GM23338 (cell line): ENCODE measurements at regions not wholly inside any gene's neighbourhood (a gene's known extent, or its start where the extent isn't known, plus 50 kb on each side); places are given as distances from the start of the nearest gene placed in this dataset.

Source experiments
- ATAC-seq: fragments of 200-7000 bp; cut with Tn5 transposase; 3 replicates; pipeline ENCODE4 v1.9.1; 2020
- DNase-seq: peaks from one replicate; pipeline ENCODE4 v3.0.0-alpha.2; 2015; ENCODE audit warnings: low spot score
- H2AFZ ChIP-seq: fragments of 200-600 bp; sonication (generic); 2 replicates; pipeline ENCODE4 v1.8.0; 2016; ENCODE audit warnings: antibody characterized with exemption, mild to moderate bottlenecking, moderate library complexity
- H3F3A ChIP-seq: fragments of 200-600 bp; sonication (generic); replicated peaks from 2 replicates; pipeline ENCODE4 v1.8.0; 2017; ENCODE audit warnings: antibody characterized with exemption, mixed run types, low read depth
- H3K27ac ChIP-seq: fragments of 200-600 bp; sonication (generic); 2 replicates; pipeline ENCODE4 v1.6.1; 2016; ENCODE audit warnings: low read depth
- H3K27me3 ChIP-seq: fragments of 200-600 bp; sonication (generic); 2 replicates; pipeline ENCODE4 v1.8.0; 2016; ENCODE audit warnings: mild to moderate bottlenecking, mixed run types, moderate library complexity; ENCODE audit not compliant: insufficient read depth
- H3K36me3 ChIP-seq: fragments of 200-600 bp; sonication (generic); 2 replicates; pipeline ENCODE4 v1.8.0; 2016; ENCODE audit warnings: mild to moderate bottlenecking; ENCODE audit not compliant: insufficient read depth
- H3K4me1 ChIP-seq: fragments of 200-600 bp; sonication (generic); 2 replicates; pipeline ENCODE4 v1.8.0; 2016; ENCODE audit warnings: mild to moderate bottlenecking, moderate library complexity; ENCODE audit not compliant: insufficient read depth
- H3K4me2 ChIP-seq: fragments of 200-600 bp; sonication (generic); 2 replicates; pipeline ENCODE4 v1.7.1; 2017; ENCODE audit warnings: mixed run types
- H3K4me3 ChIP-seq: fragments of 200-600 bp; sonication (generic); 2 replicates; pipeline ENCODE4 v1.6.1; 2016; ENCODE audit warnings: mixed run types
- H3K79me2 ChIP-seq: fragments of 200-600 bp; sonication (generic); replicated peaks from 2 replicates; pipeline ENCODE4 v1.8.0; 2017; ENCODE audit warnings: mild to moderate bottlenecking; ENCODE audit not compliant: insufficient read depth
- H3K9me2 ChIP-seq: fragments of 200-600 bp; sonication (generic); 2 replicates; pipeline ENCODE4 v1.8.0; 2017; ENCODE audit not compliant: insufficient read depth
- H4K20me1 ChIP-seq: fragments of 200-600 bp; sonication (generic); replicated peaks from 2 replicates; pipeline ENCODE4 v1.8.0; 2017; ENCODE audit warnings: mild to moderate bottlenecking; ENCODE audit not compliant: insufficient read depth
- H3K27ac Mint-ChIP-seq: 2 replicates; pipeline ENCODE4 v1.8.0; 2020; ENCODE audit warnings: inconsistent platforms, mild to moderate bottlenecking, moderate library complexity, mixed read lengths
- H3K27me3 Mint-ChIP-seq: 3 replicates; pipeline ENCODE4 v1.8.0; 2022; ENCODE audit warnings: low read depth, mild to moderate bottlenecking, moderate library complexity, mixed read lengths, inconsistent platforms; ENCODE audit not compliant: insufficient read depth, poor library complexity
- H3K36me3 Mint-ChIP-seq: 3 replicates; pipeline ENCODE4 v1.8.0; 2021; ENCODE audit warnings: low read depth, mild to moderate bottlenecking, inconsistent platforms, moderate library complexity, mixed read lengths
- H3K4me1 Mint-ChIP-seq: 3 replicates; pipeline ENCODE4 v1.8.0; 2020; ENCODE audit warnings: mild to moderate bottlenecking, inconsistent platforms, mixed read lengths
- H3K4me3 Mint-ChIP-seq: 3 replicates; pipeline ENCODE4 v1.8.0; 2021; ENCODE audit warnings: moderate library complexity, mild to moderate bottlenecking, inconsistent platforms, mixed read lengths
- H3K9me3 Mint-ChIP-seq: 3 replicates; pipeline ENCODE4 v1.8.0; 2020; ENCODE audit warnings: moderate library complexity, mild to moderate bottlenecking, inconsistent platforms, mixed read lengths
- CREB1 ChIP-seq: fragments of 250-450 bp; sonication (Bioruptor Pico); IDR thresholded peaks from 2 replicates; pipeline ENCODE4 v1.5.0; 2020; ENCODE audit warnings: low read depth, mild to moderate bottlenecking, moderate library complexity
- CTCF ChIP-seq, 2 experiments: fragments of 200-600 bp in 1 of 2; sonication (generic) in 1 of 2; conservative IDR thresholded peaks; 2 replicates each; pipeline versions ENCODE4 v1.5.1 to v1.6.1; 2016 to 2017; ENCODE audit warnings: antibody characterized with exemption in 2 of 2, low read depth in 2 of 2, mild to moderate bottlenecking in 2 of 2, moderate library complexity in 1 of 2
- EZH2 ChIP-seq: fragments of 200-600 bp; sonication (generic); IDR thresholded peaks from one replicate; pipeline ENCODE4 v1.8.0; 2017; ENCODE audit warnings: antibody characterized with exemption, mild to moderate bottlenecking, low read depth; ENCODE audit not compliant: unreplicated experiment
- EZH2phosphoT487 ChIP-seq: fragments of 200-600 bp; sonication (generic); IDR thresholded peaks from one replicate; pipeline ENCODE4 v1.8.1; 2018; ENCODE audit warnings: antibody characterized with exemption; ENCODE audit not compliant: unreplicated experiment
- NANOG ChIP-seq: IDR thresholded peaks from 2 replicates; pipeline ENCODE4 v1.6.1; 2016; ENCODE audit warnings: antibody characterized with exemption, borderline replicate concordance
- TF ChIP-seq, protein P1 (sequence below): IDR thresholded peaks from 2 replicates; pipeline ENCODE4 v1.6.1; 2016; ENCODE audit warnings: antibody characterized with exemption
- TF ChIP-seq, protein P2 (sequence below): IDR thresholded peaks from one replicate; pipeline ENCODE4 v1.6.1; 2018; ENCODE audit warnings: antibody characterized with exemption; ENCODE audit not compliant: unreplicated experiment

DNA sequence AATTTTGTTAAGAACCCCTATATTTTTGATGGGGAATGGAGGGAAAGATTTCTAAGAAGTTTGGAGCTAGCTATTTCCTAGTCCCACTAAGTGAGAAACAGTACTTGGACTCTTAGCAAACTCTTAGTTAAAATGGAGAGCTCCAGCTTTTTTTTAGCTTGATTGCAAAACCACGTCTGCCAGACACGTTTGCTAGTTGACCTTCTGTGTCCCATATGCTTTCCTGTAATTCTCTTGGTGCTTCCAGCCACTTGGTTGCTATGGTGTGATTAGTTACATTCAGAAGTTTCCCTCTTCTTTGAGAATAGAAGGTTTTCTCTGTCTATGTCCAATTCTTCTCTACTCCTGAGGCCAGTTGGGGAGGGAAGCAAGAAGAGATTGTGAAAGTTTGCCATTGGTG is 417.0 kb upstream of the TLE4 start (continued):
- TF ChIP-seq, protein P1, sequence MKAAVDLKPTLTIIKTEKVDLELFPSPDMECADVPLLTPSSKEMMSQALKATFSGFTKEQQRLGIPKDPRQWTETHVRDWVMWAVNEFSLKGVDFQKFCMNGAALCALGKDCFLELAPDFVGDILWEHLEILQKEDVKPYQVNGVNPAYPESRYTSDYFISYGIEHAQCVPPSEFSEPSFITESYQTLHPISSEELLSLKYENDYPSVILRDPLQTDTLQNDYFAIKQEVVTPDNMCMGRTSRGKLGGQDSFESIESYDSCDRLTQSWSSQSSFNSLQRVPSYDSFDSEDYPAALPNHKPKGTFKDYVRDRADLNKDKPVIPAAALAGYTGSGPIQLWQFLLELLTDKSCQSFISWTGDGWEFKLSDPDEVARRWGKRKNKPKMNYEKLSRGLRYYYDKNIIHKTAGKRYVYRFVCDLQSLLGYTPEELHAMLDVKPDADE = no peak
- TF ChIP-seq, protein P2, sequence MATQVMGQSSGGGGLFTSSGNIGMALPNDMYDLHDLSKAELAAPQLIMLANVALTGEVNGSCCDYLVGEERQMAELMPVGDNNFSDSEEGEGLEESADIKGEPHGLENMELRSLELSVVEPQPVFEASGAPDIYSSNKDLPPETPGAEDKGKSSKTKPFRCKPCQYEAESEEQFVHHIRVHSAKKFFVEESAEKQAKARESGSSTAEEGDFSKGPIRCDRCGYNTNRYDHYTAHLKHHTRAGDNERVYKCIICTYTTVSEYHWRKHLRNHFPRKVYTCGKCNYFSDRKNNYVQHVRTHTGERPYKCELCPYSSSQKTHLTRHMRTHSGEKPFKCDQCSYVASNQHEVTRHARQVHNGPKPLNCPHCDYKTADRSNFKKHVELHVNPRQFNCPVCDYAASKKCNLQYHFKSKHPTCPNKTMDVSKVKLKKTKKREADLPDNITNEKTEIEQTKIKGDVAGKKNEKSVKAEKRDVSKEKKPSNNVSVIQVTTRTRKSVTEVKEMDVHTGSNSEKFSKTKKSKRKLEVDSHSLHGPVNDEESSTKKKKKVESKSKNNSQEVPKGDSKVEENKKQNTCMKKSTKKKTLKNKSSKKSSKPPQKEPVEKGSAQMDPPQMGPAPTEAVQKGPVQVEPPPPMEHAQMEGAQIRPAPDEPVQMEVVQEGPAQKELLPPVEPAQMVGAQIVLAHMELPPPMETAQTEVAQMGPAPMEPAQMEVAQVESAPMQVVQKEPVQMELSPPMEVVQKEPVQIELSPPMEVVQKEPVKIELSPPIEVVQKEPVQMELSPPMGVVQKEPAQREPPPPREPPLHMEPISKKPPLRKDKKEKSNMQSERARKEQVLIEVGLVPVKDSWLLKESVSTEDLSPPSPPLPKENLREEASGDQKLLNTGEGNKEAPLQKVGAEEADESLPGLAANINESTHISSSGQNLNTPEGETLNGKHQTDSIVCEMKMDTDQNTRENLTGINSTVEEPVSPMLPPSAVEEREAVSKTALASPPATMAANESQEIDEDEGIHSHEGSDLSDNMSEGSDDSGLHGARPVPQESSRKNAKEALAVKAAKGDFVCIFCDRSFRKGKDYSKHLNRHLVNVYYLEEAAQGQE = no peak
- TF ChIP-seq CREB1 (CRISPR knock-in tag) (no peak), EZH2 (no peak), CTCF (conservative IDR thresholded peaks at IDR 0.05; ENCODE audit: low read depth in 2 of 2) (no peak), NANOG (no peak)

GRCh38 chr9:79155308-79155707 is 416.5 kb upstream of the TLE4 start:
- peak; percentile 53 for DNase-seq
- TF ChIP-seq EZH2phosphoT487 (no peak), CTCF (conservative IDR thresholded peaks at IDR 0.05; ENCODE audit: low read depth in 2 of 2) (peak; percentile 45 to 75)
- Mint-ChIP-seq H3K4me3 (no peak overlapping the region), H3K4me1 (no peaks in the 10 kb centered on the region; the same call in 2 of the 3 replicates), H3K9me3 (no peaks in the 10 kb centered on the region), H3K36me3 (no peaks in the 10 kb centered on the region), H3K27me3 (no peaks in the 10 kb centered on the region), H3K27ac (no peak overlapping the region)
- Histone ChIP-seq H2AFZ (no peak overlapping the region), H3K27ac (no peak overlapping the region), H3K9me2 (no peaks in the 10 kb centered on the region), H3K36me3 (no peaks in the 10 kb centered on the region), H3K27me3 (no peaks in the 10 kb centered on the region), H3K4me3 (no peak overlapping the region), H3K4me1 (no peaks in the 10 kb centered on the region), H3F3A (no peaks in the 10 kb centered on the region), H3K4me2 (no peak overlapping the region), H4K20me1 (no peaks in the 10 kb centered on the region), H3K79me2 (no peaks in the 10 kb centered on the region)
- peak; percentile 57 for ATAC-seq
